NCI-H345 treated with DMSO at 0.1 percent for 48 hours (cell line): ENCODE measurements at regions not wholly inside any gene's neighbourhood (a gene's known extent, or its start where the extent isn't known, plus 50 kb on each side); places are given as distances from the start of the nearest gene placed in this dataset.
"Not testable (repeated sequence)": the region's sequence is repeated elsewhere in the genome, so short reads cannot be mapped to it uniquely, and the experiment has no call there.

Source experiments
- DNase-seq: peaks from one replicate; lab custom pipeline; 2025; ENCODE audit not compliant: unreplicated experiment; lab: John Stamatoyannopoulos, UW

DNA sequence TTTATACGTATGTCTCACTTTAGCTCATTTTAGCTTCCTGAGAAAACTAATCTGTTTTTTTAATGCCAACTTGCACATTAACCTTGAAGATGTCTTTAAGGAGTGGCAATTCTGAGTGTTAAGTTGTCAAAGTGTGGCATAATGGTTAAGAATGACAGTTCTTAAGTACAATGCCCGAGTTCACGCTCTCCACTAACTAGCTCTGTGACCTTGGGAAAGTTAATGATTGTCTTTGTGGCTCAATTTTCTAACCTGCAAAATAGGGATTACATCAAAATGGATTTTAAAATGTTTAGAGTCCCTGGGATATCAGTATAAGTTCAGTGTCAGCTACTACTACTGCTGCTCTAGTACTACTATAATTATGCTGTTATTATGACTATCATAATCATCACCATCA is 409.7 kb downstream of the SOCS6 start:
- DNase-seq: no peak

DNA sequence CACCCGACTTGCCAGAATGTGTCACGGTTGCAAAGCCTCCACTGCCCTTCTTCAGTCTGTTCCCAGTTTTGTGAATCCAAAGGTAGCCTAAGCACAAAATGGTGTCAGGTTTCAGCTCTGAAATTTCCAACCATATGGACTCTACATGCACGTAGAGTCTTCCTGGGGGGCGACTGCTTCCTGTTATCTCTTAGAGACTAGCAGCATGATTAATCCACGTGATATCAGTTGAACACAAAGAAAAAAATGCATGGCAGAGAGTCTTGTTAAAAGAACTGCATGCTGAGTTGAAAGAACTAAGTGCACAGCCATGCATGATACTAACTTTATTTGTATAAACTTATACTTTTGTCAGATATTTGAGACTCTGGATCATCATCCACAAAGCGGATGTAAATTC is 404.4 kb downstream of the SOCS6 start:
- DNase-seq: peak; percentile 37

DNA sequence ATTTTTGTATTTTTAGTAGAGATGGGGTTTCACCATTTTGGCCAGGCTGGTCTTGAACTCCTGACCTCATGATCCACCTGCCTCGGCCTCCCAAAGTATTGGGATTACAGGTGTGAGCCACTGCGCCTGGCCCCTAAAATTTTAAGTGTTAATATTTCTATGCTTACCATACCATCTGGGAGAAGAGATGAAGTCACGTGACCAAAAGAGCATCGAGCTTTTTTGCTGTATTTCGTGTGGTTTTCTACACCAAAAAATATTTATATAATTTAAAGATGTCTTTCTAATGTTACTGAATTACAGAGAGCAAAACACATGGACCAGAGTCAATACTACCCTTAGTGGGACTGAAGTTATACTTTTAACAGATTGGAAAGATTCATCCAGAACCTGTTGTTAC is 400.9 kb downstream of the SOCS6 start:
- DNase-seq: not testable (repeated sequence)

DNA sequence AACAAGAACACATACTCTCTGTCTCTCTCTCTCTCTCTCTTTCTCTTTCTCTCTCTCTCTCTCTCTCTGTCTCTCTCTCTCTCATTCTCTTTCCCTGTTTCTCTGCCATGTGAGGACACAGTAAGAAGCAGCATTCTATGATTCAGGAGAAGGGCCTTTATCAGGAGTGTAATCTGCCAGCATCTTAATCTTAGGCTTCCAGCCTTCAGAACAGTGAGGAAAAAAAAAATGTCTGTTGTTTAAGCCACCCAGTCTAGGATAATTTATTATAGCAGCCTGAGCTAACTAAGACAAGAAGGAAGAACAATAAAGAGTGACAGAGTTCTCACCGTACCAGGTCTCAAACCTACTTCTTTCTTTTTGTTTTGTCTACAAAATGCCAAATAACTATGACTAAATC is 399.4 kb downstream of the SOCS6 start:
- DNase-seq: no peak

DNA sequence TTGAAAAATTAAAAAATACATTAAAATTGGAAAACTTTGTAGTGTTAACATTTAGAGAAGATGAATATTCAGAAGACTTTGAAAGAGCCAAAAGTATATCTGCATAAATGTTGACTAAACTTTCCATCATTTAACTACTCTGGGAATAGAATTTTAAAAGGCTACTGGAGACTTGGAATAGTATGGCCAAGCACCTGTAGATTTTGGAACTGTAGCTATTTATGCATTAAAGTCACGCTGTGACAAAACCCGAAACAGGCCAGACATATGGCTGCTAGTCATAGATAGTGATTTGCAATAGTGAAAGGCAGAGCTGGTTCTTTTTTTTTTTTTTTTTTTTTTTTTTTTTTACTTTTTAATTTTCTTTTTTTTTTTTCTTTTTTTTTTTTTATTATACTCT is 396.0 kb downstream of the SOCS6 start:
- DNase-seq: no peak

DNA sequence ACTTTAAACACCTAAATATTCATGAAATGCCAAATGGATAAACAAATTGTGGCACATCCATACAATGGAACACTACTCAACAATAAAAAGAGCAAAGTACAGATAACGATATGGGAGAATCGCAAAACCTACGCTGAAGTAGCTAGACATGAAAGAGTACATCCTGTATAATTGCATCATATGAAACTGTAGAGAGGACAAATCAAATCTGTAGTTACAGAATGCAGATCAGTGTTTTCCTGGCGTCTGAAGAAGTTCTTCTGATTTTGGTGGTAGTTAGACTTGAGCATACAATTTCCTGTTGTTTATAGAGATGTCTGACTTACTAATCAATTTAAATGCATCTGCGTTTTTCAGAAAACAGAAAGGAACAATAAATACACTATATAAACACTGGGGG is 394.4 kb downstream of the SOCS6 start:
- DNase-seq: no peak

DNA sequence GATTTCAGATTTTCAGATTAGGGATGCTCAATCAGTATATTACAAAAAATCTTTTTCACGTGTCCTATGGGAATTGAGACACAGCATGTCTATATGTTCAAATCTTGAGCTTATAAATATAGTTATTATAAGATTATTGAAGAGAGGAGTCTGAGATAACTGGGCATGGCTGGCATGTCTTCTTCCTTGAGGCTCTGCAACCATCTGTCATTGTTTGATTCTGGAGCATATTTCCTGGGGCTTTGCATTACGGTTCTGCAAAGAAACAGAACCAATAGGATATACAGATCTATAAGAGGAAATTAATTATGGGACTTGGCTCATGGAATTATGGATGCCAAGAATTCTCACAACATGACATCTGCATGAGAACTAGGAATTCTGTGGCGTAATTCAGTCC is 386.1 kb downstream of the SOCS6 start:
- no peak for DNase-seq

DNA sequence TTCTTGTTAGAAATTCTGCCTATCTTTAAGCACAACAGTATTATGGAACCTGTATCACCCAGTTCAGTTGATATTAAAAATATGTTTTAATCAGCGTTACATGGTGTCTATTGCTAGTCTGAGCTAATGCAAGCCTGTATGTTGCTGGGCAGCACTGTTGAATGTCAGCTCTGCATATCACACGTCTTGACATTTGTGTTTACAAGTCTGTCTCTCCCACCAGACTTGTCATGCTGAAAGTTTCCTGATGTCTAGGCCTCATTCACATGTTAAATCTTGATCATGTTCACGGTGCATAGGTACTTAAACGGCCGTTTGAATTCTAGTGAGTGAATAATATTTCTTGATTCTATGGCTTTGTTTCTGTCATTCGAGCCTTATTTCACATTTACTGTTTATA is 385.0 kb downstream of the SOCS6 start:
- DNase-seq: no peak

DNA sequence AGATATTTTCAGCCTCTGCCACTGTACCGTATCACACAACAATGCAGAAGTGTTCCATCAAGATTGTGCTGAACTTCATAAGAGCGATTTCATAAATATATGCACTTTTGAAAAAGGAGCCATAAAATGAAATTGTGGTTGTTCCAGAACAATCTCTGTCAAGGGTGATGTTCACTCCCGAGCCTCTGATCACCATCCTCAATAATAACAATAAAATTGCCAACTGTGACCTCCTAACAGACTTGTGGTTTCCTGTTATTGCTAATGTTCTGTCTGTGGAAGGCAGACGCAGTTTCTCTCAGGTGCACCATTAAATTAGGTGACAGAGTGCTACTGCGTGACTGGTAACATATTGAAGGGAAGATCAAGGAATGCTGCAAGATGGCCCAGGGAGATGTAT is 383.7 kb downstream of the SOCS6 start:
- no peak for DNase-seq

DNA sequence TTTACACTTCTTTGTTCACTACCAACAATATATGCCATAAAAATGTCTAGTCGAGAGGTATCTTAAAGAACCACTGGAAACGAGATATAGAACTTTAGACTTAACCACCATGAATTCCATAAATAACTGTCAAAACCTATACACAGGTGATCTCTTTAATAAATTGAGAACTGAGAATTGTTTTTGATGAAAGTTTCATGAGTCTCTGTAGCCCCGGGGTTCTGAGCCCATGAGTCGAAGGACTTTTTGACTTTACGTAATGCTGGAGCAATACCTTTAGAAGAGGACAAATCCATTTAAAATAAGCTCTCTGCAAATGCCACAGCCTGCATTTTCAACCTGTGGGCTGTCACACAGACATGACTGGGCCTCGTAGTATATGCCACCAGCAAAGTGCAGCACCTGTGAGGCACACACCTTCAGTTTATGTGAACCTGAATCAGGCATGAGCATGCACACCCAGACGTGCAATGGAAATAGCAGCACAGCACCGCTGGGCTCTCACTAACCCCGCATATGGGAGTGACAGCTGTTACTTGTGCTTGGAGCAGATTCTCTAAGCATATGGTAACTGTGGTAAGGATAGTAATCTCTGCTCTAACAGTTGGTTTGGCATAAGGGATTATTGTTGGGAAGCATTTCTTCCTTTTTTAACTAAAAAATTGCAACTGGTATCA is 383.2 kb downstream of the SOCS6 start:
- no peak for DNase-seq

DNA sequence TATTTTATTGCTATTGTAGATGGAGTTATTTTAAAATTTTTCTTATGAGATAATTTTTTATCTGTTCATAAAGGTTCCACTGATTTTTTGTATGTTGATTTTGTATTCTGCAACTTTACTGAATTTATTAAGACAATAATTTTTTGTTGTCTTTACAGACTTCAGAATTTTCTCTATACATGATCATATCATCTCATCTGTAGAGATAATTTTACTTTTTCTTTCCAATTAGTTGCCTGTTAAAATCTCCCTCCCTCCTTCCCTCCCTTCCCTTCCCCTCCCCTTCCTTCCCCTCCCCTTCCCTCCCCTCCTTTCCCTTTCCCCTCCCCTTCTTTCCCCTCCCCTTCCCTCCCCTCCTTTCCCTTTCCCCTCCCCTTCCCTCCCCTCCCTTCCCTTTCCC is 378.1 kb downstream of the SOCS6 start:
- DNase-seq: no peak

DNA sequence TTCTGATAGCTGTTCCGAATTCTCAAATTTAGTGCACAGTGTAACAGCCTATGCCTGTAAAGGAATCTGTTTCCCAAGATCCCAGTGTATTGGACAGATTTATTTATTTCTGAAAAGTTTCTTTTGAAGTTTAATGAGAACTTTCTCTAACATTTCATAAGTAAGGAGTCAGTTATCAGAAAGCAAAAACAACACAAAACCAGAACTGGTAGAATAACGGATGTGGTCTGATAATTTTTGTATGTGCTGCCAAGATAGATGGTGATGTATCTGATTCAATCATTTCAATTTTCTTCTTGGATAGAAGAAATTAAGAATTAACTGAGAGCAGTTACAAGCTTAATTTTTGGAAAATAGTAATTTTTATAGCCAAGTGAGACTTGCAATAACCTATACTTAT is 374.3 kb downstream of the SOCS6 start:
- no peak for DNase-seq

DNA sequence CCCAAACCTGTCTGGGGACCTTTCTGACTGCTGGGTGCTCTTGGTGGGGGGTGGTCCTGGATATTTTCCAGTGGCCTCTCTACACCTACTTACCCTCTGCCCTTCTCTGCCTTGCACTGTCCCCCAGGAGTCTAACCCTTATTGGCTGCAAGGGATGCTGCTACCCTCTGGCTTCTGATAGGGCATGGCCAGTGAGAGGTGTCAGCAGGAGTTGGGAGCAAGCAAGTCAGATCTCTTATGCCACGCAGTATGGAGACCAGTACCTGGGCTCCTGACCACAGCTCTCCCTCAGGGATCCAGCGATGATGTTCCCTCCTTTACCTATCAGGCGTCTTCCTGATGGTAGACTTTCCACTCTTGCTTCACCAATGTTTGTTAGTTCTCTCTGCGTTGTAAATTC is 373.7 kb downstream of the SOCS6 start:
- DNase-seq: no peak

DNA sequence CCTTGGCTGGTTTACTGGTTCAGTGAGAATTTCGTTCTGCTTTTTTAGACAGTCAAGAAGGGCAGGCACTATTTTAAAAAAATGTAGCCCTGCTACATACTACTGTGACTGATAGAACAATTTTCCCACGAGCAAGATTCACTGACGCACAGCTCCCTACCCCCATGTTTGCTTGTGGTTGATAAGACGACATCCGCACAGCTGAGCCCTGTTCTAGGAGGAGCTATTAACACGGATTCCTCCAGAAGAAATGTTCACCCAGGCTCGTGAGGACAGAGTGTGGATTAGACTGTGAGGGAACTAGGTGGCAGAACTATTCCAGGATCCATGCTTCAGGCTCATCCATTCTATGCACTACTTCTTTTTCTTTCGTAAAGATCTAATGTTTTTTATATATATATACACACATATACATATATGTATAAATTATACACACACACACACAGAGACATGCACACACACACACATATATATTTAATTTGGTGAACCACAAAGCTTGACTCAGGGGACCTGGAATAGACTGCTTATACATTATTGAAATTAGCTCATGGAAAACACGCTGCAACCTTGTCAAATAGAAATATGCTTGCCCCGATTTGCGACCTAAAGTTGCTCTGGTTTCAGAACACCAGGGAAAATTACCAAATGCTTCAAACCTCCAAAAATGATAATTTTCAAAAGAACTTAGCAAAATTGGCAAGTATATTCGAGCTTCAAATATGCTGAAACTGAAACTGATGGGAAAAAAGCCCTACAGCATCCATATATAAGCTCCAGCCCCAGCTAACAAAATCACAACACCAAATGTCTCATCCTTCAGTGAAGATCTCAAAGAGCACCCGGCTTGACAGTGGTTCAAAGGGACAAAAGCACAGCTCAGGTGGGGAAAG is 370.4 kb downstream of the SOCS6 start:
- DNase-seq: no peak

DNA sequence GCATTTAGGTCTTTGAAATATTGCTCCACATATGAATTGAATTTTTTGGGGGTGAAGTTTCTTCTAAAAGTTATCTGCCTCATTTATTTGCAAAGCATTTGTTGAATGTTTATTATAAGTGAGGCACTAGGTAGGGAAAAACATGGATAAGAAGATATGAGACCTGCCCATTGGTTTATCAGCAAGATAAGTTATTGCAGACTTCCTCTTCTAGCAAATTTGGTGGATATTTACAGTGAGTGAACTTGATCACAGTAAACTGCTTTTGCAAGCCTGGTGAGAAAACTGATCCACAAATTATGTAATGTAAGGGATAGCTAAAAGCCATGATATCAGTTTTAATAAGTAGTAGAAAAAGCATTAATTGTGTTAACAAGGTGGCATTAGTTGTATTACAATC is 364.8 kb downstream of the SOCS6 start:
- DNase-seq: no peak

DNA sequence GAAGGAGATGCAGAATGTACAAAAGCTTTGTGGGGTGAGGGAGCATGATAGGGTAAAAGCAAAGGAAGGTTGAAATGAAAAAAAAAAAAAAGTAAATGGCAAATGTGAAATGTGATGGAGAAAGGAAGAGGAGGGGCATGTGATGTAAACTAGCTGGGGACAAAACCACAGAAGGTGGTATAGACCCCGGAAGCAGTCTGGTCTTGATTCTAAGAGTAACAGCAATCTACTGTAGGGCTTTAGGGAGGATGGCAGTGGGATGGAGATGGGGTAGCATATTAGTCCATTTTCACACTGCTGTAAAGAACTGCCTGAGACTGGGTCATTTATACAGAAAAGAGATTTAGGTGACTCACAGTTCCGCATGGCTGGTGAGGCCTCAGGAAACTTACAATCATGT is 362.0 kb downstream of the SOCS6 start:
- DNase-seq: no peak

DNA sequence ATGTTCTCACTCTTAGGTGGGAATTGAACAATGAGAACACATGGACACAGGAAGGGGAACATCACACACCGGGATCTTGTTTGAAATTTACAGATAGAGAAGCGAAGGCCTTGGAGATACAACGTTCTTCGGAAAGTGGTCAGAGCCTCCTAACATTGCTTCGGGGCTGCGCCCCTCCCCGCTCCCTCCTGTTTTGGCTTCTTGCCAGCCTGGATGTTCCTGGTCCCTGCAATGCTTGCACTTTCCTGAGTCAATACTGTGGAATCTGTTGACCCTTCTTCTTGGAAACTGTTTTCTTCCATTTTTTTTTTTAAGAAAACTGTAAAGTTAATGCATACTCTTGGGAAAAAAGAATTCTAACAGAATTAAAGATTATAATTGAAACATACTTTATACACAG is 360.8 kb downstream of the SOCS6 start:
- no peak for DNase-seq

DNA sequence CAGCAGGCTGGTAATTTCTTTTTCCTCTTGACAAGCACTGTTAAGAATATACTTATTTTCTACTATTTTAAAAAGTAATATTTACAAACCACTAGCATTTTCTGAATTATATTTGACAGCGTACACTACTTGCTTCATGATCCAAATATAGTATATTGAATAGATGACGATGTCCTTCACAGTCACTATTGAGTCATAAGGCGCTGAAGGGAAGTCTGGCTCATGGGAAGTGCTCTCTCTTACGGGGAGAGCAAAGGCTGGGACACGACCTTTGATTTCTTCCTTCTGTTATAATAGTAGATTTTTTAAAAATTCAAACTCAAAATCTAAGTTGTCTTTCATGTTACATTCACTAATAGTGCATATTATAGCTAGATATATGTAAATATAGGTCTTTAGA is 357.1 kb downstream of the SOCS6 start:
- no peak for DNase-seq

DNA sequence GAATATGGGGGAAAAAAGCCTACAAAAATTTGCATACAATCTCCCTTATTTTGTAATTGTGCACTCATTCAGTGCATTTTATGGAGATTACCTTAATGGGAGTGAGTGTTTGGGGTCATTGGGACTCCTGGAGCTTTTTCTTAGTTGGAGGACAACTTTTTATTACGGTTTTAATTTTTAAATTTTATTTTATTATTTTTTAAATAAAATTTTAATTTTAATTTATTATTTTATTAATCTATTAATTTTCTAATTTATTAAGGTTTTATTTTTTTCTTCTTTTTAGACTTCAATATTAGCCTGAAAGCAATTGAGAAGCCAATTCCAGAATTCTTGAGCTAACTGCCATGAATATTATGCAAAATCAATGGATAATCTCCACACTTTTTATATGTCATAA is 355.0 kb downstream of the SOCS6 start:
- no peak for DNase-seq

DNA sequence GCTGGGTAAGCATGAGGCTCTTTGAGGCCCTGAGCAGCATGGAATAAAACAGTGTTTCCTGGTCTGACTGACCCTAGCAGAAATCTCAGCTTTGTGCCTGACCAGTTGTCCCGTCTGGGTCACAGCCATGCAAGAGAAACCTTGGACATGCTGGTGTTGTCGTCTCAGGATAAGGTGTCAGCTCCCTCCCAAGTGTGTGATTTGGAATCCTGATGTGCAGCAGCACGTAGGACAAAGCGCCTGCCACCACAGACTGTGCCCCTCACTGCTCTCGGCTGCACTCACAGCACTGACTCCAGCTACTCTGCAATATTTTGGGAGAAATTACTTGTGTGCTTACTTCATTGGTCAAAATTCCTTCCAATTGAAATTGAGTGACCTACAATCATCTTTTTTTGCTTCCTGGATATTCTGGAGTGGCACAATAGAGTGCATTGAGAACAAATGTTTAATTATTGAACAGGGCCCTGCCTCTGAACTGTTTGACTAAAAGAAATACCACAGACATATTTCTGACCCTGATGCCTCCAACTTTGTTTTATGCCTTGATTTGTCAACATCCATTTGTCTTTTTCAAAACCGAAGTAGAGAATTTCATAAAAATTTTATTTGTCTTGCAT is 352.4 kb downstream of the SOCS6 start:
- DNase-seq: no peak

DNA sequence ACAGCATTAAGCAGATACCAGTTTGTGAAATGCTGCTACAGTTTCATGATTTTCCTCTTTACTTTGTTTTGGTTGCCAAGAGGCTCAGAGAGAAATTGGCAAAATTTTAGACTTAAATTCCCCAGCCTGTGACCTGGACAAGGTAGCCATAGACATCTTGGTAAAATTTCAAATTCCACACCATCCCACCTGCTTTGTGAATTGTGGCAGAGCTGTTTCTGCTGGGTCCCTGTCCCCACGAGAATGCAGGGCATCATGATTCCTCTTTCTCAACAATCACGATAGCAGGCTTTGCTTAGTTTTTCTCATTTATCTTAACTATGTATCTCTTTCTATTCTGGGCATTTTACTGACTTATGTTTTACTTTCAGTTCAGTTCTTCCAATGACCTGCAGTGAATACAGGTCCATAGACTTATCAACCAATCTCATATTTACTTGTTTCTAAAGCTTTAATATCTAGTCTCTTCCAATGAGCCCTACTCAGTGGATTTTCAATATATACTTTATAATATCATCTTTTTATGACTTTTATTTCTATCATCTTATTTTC is 351.6 kb downstream of the SOCS6 start:
- DNase-seq: no peak

DNA sequence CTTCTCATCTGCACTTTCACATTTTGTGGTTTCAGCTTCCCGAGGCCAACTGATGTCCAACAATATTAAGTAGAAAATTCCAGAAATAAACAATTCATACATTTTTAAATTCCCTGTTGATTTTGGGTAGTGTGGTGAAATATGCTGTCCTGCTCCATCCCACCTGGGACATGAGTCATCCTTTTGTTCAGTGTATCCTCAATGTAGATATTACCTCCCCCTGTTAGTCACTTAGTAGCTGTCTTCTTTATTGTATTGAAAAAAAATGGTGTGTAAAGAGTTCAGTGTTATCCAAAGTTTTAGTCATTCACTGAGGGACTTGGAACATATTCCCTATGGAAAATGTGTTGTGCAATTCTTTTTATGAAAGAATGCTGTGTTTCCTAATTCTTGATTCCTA is 348.1 kb downstream of the SOCS6 start:
- no peak for DNase-seq
